Keratinocyte (primary cell): ENCODE measurements at regions not wholly inside any gene's neighbourhood (a gene's known extent, or its start where the extent isn't known, plus 50 kb on each side); places are given as distances from the start of the nearest gene placed in this dataset.

Experiments
- DNase-seq: peaks from one replicate; pipeline ENCODE4 v3.0.0-alpha.2; 2011; ENCODE audit warnings: low read depth, missing footprints, low spot score
- FAIRE-seq: peaks from 2 replicates; lab custom pipeline; 2011; peaks lifted over from hg19 to GRCh38; lab: Jason Lieb, UNC
- H2AFZ ChIP-seq: 2 replicates; pipeline ENCODE4 v1.6.0; 2012; ENCODE audit warnings: low read length, control low read depth, inconsistent platforms; ENCODE audit not compliant: control insufficient read depth
- H3K27ac ChIP-seq: 2 replicates; pipeline ENCODE4 v1.5.1; 2011; ENCODE audit warnings: low read length; ENCODE audit not compliant: control insufficient read depth, insufficient read depth
- H3K27me3 ChIP-seq: 3 replicates; pipeline ENCODE4 v1.6.0; 2011; ENCODE audit warnings: low read length; ENCODE audit not compliant: control insufficient read depth, insufficient read depth; ENCODE audit errors: extremely low read depth
- H3K36me3 ChIP-seq, 2 experiments: 2 replicates in 1 of 2; 3 replicates in 1 of 2; pipeline ENCODE4 v1.5.1; 2011; ENCODE audit warnings: low read length in 2 of 2, mild to moderate bottlenecking in 1 of 2; ENCODE audit not compliant: control insufficient read depth in 2 of 2, insufficient read depth in 2 of 2; ENCODE audit errors: extremely low read depth in 1 of 2
- H3K4me1 ChIP-seq: 3 replicates; pipeline ENCODE4 v1.5.1; 2011; ENCODE audit warnings: low read length; ENCODE audit not compliant: control insufficient read depth, insufficient read depth; ENCODE audit errors: extremely low read depth
- H3K4me2 ChIP-seq: 3 replicates; pipeline ENCODE4 v1.6.0; 2011; ENCODE audit warnings: low read depth, low read length; ENCODE audit not compliant: control insufficient read depth, insufficient read depth; ENCODE audit errors: extremely low read depth
- H3K4me3 ChIP-seq, 3 experiments: fragments of 200-600 bp in 1 of 3; sonication (generic) in 1 of 3; 2 replicates in 2 of 3; 3 replicates in 1 of 3; pipeline ENCODE4 v1.5.1; 2011 to 2016; ENCODE audit warnings: low read length in 3 of 3, mild to moderate bottlenecking in 3 of 3, control low read depth in 2 of 3, inconsistent platforms in 1 of 3, low read depth in 1 of 3, mixed read lengths in 1 of 3, mixed run types in 1 of 3, moderate library complexity in 1 of 3; ENCODE audit not compliant: control insufficient read depth in 2 of 3, insufficient read depth in 2 of 3; ENCODE audit errors: extremely low read depth in 1 of 3
- H3K79me2 ChIP-seq: 2 replicates; pipeline ENCODE4 v1.6.0; 2012; ENCODE audit warnings: low read length; ENCODE audit not compliant: control insufficient read depth, insufficient read depth
- H3K9ac ChIP-seq: 3 replicates; pipeline ENCODE4 v1.6.0; 2011; ENCODE audit warnings: low read length; ENCODE audit not compliant: control insufficient read depth, insufficient read depth; ENCODE audit errors: extremely low read depth
- H3K9me1 ChIP-seq: 3 replicates; pipeline ENCODE4 v1.6.0; 2011; ENCODE audit warnings: low read length; ENCODE audit not compliant: control insufficient read depth, insufficient read depth; ENCODE audit errors: extremely low read depth
- H3K9me3 ChIP-seq: 2 replicates; pipeline ENCODE4 v1.5.1; 2012; ENCODE audit warnings: low read depth, low read length; ENCODE audit not compliant: control insufficient read depth
- H4K20me1 ChIP-seq: 3 replicates; pipeline ENCODE4 v1.6.0; 2011; ENCODE audit warnings: low read length; ENCODE audit not compliant: control insufficient read depth, insufficient read depth; ENCODE audit errors: extremely low read depth
- EZH2 ChIP-seq: IDR thresholded peaks from one replicate; pipeline ENCODE4 v1.6.1; 2012; ENCODE audit warnings: inconsistent platforms, mild to moderate bottlenecking, low read length, moderate library complexity
- dilution Hi-C: fragments of 300-500 bp; cut with MboI; formaldehyde crosslinking; loops from one replicate; pipeline ENCODE4 v1.7.0; 2020; ENCODE audit warnings: low sequenced_read_pairs; ENCODE audit not compliant: extremely low pct_ligation_motif_present
- TF ChIP-seq, protein P1 (sequence below), 3 experiments: IDR thresholded peaks in 1 of 3; conservative IDR thresholded peaks in 1 of 3; optimal IDR thresholded peaks in 1 of 3; 2 replicates in 2 of 3; 3 replicates in 1 of 3; pipeline versions ENCODE3 to v1.5.1; 2011; ENCODE audit warnings: low read length in 3 of 3, mild to moderate bottlenecking in 3 of 3, moderate library complexity in 2 of 3, control low read depth in 1 of 3, inconsistent platforms in 1 of 3; ENCODE audit not compliant: insufficient read depth in 2 of 3; ENCODE audit errors: extremely low read depth in 1 of 3

DNA sequence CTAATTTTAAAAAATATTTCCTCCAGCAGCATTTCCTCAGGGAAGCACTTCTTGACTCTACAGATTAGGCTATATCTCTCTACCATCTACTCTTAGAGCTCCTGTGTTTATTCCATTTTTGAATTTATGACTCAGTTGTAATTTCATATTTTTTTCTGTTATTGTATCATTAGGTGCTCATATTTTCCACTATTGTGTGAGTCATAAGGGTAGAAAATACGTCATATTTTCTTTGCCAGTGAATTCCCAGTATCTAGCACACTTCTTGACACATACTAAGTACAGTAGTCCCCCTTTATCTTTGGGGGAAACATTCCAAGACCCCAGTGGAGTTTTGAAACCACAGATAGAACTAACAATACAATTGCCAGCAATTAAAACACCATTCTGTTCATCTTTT lies 431.2 kb downstream of the GASK1B start:
- H4K20me1 ChIP-seq, result no peaks in the 10 kb centered on the region
- H3K4me1 ChIP-seq, result no peaks in the 10 kb centered on the region
- dilution Hi-C loops, result no loop called here
- FAIRE-seq (no peak), DNase-seq (no peak)
- H3K9ac ChIP-seq, result no peak overlapping the region
- no peak for TF ChIP-seq EZH2
- TF ChIP-seq, protein P1, sequence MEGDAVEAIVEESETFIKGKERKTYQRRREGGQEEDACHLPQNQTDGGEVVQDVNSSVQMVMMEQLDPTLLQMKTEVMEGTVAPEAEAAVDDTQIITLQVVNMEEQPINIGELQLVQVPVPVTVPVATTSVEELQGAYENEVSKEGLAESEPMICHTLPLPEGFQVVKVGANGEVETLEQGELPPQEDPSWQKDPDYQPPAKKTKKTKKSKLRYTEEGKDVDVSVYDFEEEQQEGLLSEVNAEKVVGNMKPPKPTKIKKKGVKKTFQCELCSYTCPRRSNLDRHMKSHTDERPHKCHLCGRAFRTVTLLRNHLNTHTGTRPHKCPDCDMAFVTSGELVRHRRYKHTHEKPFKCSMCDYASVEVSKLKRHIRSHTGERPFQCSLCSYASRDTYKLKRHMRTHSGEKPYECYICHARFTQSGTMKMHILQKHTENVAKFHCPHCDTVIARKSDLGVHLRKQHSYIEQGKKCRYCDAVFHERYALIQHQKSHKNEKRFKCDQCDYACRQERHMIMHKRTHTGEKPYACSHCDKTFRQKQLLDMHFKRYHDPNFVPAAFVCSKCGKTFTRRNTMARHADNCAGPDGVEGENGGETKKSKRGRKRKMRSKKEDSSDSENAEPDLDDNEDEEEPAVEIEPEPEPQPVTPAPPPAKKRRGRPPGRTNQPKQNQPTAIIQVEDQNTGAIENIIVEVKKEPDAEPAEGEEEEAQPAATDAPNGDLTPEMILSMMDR (optimal IDR thresholded peaks at IDR 0.05 in 1 of 3, IDR thresholded peaks at IDR 0.05 in 1 of 3, conservative IDR thresholded peaks at IDR 0.05 in 1 of 3; ENCODE audit: extremely low read depth in 1 of 3, insufficient read depth in 2 of 3, low read length in 3 of 3), result no peak
- H3K4me3 ChIP-seq, result no peak overlapping the region
- no peaks in the 10 kb centered on the region for H3K36me3 ChIP-seq
- no peak overlapping the region for H3K27ac ChIP-seq
- no peaks in the 10 kb centered on the region for H3K9me1 ChIP-seq
- H3K4me2 ChIP-seq, result no peak overlapping the region
- H3K9me3 ChIP-seq, result no peaks in the 10 kb centered on the region
- no peak overlapping the region for H2AFZ ChIP-seq
- no peaks in the 10 kb centered on the region for H3K79me2 ChIP-seq
- no peaks in the 10 kb centered on the region for H3K27me3 ChIP-seq

GRCh38 chr4:157739242-157739641 lies 433.6 kb downstream of the GASK1B start:
- no peaks in the 10 kb centered on the region for H3K9me3 ChIP-seq
- no peaks in the 10 kb centered on the region for H3K4me1 ChIP-seq
- DNase-seq (no peak), FAIRE-seq (no peak)
- dilution Hi-C loops, result no loop called here
- no peaks in the 10 kb centered on the region for H4K20me1 ChIP-seq
- no peaks in the 10 kb centered on the region for H3K79me2 ChIP-seq
- H3K27me3 ChIP-seq, result no peaks in the 10 kb centered on the region
- H3K9me1 ChIP-seq, result no peaks in the 10 kb centered on the region
- H3K4me3 ChIP-seq, result no peak overlapping the region
- H3K36me3 ChIP-seq, result no peaks in the 10 kb centered on the region
- no peak overlapping the region for H2AFZ ChIP-seq
- H3K27ac ChIP-seq, result no peak overlapping the region
- no peak overlapping the region for H3K4me2 ChIP-seq
- TF ChIP-seq, protein P1 (optimal IDR thresholded peaks at IDR 0.05 in 1 of 3, IDR thresholded peaks at IDR 0.05 in 1 of 3, conservative IDR thresholded peaks at IDR 0.05 in 1 of 3; ENCODE audit: extremely low read depth in 1 of 3, insufficient read depth in 2 of 3, low read length in 3 of 3), result no peak
- no peak for TF ChIP-seq EZH2
- no peak overlapping the region for H3K9ac ChIP-seq
